Fibroblast of lung (primary cell): ENCODE measurements at regions not wholly inside any gene's neighbourhood (a gene's known extent, or its start where the extent isn't known, plus 50 kb on each side); places are given as distances from the start of the nearest gene placed in this dataset.

Experiments
- DNase-seq, 2 donors: peaks; one replicate each; pipeline versions ENCODE4 v3.0.0 to v3.0.0-alpha.2; 2010; ENCODE audit warnings: low read depth in 2 of 2
- H2AFZ ChIP-seq: 2 replicates; pipeline ENCODE4 v1.5.1; 2012; ENCODE audit warnings: low read length, control low read depth, inconsistent platforms
- H3K27ac ChIP-seq: 2 replicates; pipeline ENCODE4 v1.5.1; 2011; ENCODE audit warnings: low read length, control low read depth; ENCODE audit not compliant: insufficient read depth
- H3K27me3 ChIP-seq: 2 replicates; pipeline ENCODE4 v1.5.1; 2011; ENCODE audit warnings: mild to moderate bottlenecking, low read length; ENCODE audit not compliant: control insufficient read depth, insufficient read depth
- H3K36me3 ChIP-seq: 2 replicates; pipeline ENCODE4 v1.5.1; 2011; ENCODE audit warnings: low read length; ENCODE audit not compliant: control insufficient read depth, insufficient read depth
- H3K4me1 ChIP-seq: 2 replicates; pipeline ENCODE4 v1.5.1; 2011; ENCODE audit warnings: low read length; ENCODE audit not compliant: control insufficient read depth, insufficient read depth; ENCODE audit errors: extremely low read depth
- H3K4me2 ChIP-seq: 2 replicates; pipeline ENCODE4 v1.5.1; 2011; ENCODE audit warnings: low read length, control low read depth; ENCODE audit not compliant: insufficient read depth; ENCODE audit errors: extremely low read depth
- H3K4me3 ChIP-seq, 4 experiments: fragments of 200-600 bp in 1 of 4; sonication (generic) in 1 of 4; replicated peaks in 1 of 4; 2 replicates each; pipeline ENCODE4 v1.5.1; 2011 to 2016; ENCODE audit warnings: low read length in 4 of 4, low read depth in 3 of 4, mild to moderate bottlenecking in 3 of 4, control low read depth in 2 of 4, inconsistent platforms in 1 of 4, mixed read lengths in 1 of 4; ENCODE audit not compliant: insufficient read depth in 1 of 4; ENCODE audit errors: control extremely low read depth in 1 of 4
- H3K79me2 ChIP-seq: 2 replicates; pipeline ENCODE4 v1.5.1; 2012; ENCODE audit warnings: mild to moderate bottlenecking, low read length, inconsistent platforms; ENCODE audit not compliant: control insufficient read depth, insufficient read depth
- H3K9ac ChIP-seq: 2 replicates; pipeline ENCODE4 v1.5.1; 2011; ENCODE audit warnings: mild to moderate bottlenecking, low read length, control low read depth; ENCODE audit not compliant: insufficient read depth
- H3K9me3 ChIP-seq: 2 replicates; pipeline ENCODE4 v1.5.1; 2012; ENCODE audit warnings: low read depth, low read length; ENCODE audit not compliant: control insufficient read depth, insufficient read depth
- H4K20me1 ChIP-seq: 2 replicates; pipeline ENCODE4 v1.5.1; 2011; ENCODE audit warnings: low read length; ENCODE audit not compliant: control insufficient read depth, insufficient read depth; ENCODE audit errors: extremely low read depth
- EZH2 ChIP-seq: IDR thresholded peaks from 2 replicates; pipeline ENCODE4 v1.5.1; 2012; ENCODE audit warnings: low read length, control low read depth, mild to moderate bottlenecking; ENCODE audit errors: missing control alignments
- TF ChIP-seq, protein P1 (sequence below), 2 donors: IDR thresholded peaks in 1 of 2; conservative IDR thresholded peaks in 1 of 2; 1 replicate in 1 of 2; 2 replicates in 1 of 2; pipeline ENCODE4 v1.5.1; 2011 to 2012; ENCODE audit warnings: low read length in 2 of 2, control low read depth in 1 of 2, inconsistent platforms in 1 of 2, low read depth in 1 of 2, mild to moderate bottlenecking in 1 of 2

DNA sequence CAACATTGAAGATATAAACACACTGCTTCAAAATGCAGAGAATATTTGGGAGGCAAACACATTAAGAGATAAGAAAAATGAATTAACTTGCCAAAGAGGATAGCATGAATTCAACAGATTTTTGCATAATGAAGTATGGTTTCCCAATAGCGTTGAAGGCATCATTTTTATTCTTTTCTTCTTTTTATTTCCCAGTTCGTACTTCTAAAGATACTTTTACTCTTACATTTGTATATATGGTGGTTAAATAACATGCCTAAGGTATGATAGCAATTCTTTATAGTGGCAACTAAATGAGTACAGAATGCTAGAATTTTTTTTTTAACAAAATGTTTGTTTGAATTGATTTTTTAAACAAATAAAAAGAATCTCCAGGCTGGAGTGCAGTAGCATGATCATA, 473.4 kb upstream of the MARCKS start:
- Histone ChIP-seq H3K27ac (no peak overlapping the region), H3K9me3 (no peaks in the 10 kb centered on the region)

DNA sequence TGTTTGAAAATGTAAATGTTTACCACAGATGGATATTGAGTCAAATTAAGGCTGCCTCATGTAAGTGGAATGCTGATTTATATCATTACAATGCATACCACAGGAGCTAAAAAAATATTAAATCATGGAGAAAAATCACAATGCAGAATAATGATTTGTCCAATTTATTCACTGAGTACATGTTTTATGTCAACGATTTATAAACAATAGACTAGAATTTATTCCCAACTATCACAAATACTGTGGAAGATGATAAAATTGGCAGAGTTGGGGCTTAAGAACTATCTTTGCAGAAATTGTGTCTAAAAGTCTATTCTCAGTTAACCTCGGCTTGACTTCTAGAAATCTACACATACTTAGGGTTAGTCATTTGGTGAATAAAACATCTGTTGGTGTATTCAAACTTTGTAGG, 472.1 kb upstream of the MARCKS start:
- TF ChIP-seq, protein P1, sequence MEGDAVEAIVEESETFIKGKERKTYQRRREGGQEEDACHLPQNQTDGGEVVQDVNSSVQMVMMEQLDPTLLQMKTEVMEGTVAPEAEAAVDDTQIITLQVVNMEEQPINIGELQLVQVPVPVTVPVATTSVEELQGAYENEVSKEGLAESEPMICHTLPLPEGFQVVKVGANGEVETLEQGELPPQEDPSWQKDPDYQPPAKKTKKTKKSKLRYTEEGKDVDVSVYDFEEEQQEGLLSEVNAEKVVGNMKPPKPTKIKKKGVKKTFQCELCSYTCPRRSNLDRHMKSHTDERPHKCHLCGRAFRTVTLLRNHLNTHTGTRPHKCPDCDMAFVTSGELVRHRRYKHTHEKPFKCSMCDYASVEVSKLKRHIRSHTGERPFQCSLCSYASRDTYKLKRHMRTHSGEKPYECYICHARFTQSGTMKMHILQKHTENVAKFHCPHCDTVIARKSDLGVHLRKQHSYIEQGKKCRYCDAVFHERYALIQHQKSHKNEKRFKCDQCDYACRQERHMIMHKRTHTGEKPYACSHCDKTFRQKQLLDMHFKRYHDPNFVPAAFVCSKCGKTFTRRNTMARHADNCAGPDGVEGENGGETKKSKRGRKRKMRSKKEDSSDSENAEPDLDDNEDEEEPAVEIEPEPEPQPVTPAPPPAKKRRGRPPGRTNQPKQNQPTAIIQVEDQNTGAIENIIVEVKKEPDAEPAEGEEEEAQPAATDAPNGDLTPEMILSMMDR (conservative IDR thresholded peaks at IDR 0.05 in 1 of 2, IDR thresholded peaks at IDR 0.05 in 1 of 2; ENCODE audit: low read depth in 1 of 2, low read length in 2 of 2) = no peak
- TF ChIP-seq EZH2 = no peak
- H3K9me3 ChIP-seq = no peaks in the 10 kb centered on the region
- H3K36me3 ChIP-seq = no peaks in the 10 kb centered on the region
- peak overlapping the region; percentile 37 for H3K4me2 ChIP-seq
- H3K9ac ChIP-seq = no peak overlapping the region
- no peaks in the 10 kb centered on the region for H4K20me1 ChIP-seq
- H2AFZ ChIP-seq = no peak overlapping the region
- peak; percentile 54 to 79 for DNase-seq
- H3K79me2 ChIP-seq = no peaks in the 10 kb centered on the region
- H3K27me3 ChIP-seq = no peaks in the 10 kb centered on the region
- H3K4me1 ChIP-seq = peaks cover 5% of the 10 kb centered on the region
- no peak overlapping the region for H3K4me3 ChIP-seq
- H3K27ac ChIP-seq = no peak overlapping the region

More for the DNA sequence above, 473.4 kb upstream of the MARCKS start:
- H4K20me1 ChIP-seq = no peaks in the 10 kb centered on the region
- TF ChIP-seq, protein P1 (conservative IDR thresholded peaks at IDR 0.05 in 1 of 2, IDR thresholded peaks at IDR 0.05 in 1 of 2; ENCODE audit: low read depth in 1 of 2, low read length in 2 of 2) = no peak
- no peak for TF ChIP-seq EZH2
- H3K4me2 ChIP-seq = no peak overlapping the region
- H3K36me3 ChIP-seq = no peaks in the 10 kb centered on the region
- no peak overlapping the region for H3K4me3 ChIP-seq
- no peak overlapping the region for H3K9ac ChIP-seq
- no peaks in the 10 kb centered on the region for H3K27me3 ChIP-seq
- DNase-seq = peak in 1 of 2 donors; percentile 58
- H3K79me2 ChIP-seq = no peaks in the 10 kb centered on the region
- H3K4me1 ChIP-seq = peaks cover 5% of the 10 kb centered on the region
- no peak overlapping the region for H2AFZ ChIP-seq

DNA sequence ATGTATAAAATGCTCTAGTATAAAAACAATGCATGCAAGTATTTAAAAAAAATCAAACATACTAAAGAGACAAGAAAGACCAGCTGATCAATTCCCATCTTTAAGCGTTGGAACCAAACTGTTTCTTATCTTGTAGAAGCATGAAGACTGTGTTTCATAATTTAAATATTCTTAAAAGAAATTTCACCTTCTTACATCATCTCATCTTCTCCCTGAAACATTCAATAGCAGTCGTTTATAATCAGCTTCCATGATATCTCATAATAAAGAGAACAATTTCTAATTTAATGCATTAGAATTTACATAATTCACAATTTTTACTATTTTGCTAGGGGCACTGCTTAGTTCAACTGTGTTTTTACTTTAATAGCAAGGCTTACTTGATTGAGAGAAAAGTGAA, 468.1 kb upstream of the MARCKS start:
- H3K4me2 ChIP-seq = no peak overlapping the region
- TF ChIP-seq, protein P1 (conservative IDR thresholded peaks at IDR 0.05 in 1 of 2, IDR thresholded peaks at IDR 0.05 in 1 of 2; ENCODE audit: low read depth in 1 of 2, low read length in 2 of 2) = no peak
- TF ChIP-seq EZH2 = no peak
- H4K20me1 ChIP-seq = no peaks in the 10 kb centered on the region
- peak in 1 of 2 donors; percentile 30 for DNase-seq
- no peak overlapping the region for H2AFZ ChIP-seq
- no peaks in the 10 kb centered on the region for H3K79me2 ChIP-seq
- H3K27ac ChIP-seq = no peak overlapping the region
- no peak overlapping the region for H3K9ac ChIP-seq
- H3K27me3 ChIP-seq = no peaks in the 10 kb centered on the region
- H3K4me3 ChIP-seq = no peak overlapping the region
- H3K9me3 ChIP-seq = no peaks in the 10 kb centered on the region
- H3K4me1 ChIP-seq = no peaks in the 10 kb centered on the region
- no peaks in the 10 kb centered on the region for H3K36me3 ChIP-seq
